Neural progenitor cell (in vitro differentiated cells): ENCODE measurements at regions not wholly inside any gene's neighbourhood (a gene's known extent, or its start where the extent isn't known, plus 50 kb on each side); places are given as distances from the start of the nearest gene placed in this dataset.
A peak's percentile ranks its signal among the peaks of the same experiment; 100 is the strongest.

Source experiments
- DNase-seq: peaks from one replicate; pipeline ENCODE4 v3.0.0-alpha.2; 2016; ENCODE audit warnings: low spot score
- H2AFZ ChIP-seq: fragments of 200-600 bp; sonication (generic); replicated peaks from 2 replicates; pipeline ENCODE4 v1.6.1; 2016; ENCODE audit warnings: antibody characterized with exemption
- H3F3A ChIP-seq: fragments of 200-600 bp; sonication (generic); 2 replicates; pipeline ENCODE4 v1.6.1; 2016; ENCODE audit warnings: antibody characterized with exemption, low read depth
- H3K27ac ChIP-seq: fragments of 200-600 bp; sonication (generic); 2 replicates; pipeline ENCODE4 v1.5.1; 2016; ENCODE audit warnings: mild to moderate bottlenecking
- H3K27me3 ChIP-seq: fragments of 200-600 bp; sonication (generic); 2 replicates; pipeline ENCODE4 v1.6.1; 2016; ENCODE audit warnings: mild to moderate bottlenecking, moderate library complexity
- H3K36me3 ChIP-seq: fragments of 200-600 bp; sonication (generic); 2 replicates; pipeline ENCODE4 v1.5.1; 2016
- H3K4me1 ChIP-seq: fragments of 200-600 bp; sonication (generic); 2 replicates; pipeline ENCODE4 v1.6.1; 2016; ENCODE audit warnings: mixed run types
- H3K4me2 ChIP-seq: fragments of 200-600 bp; sonication (generic); 2 replicates; pipeline ENCODE4 v1.6.1; 2016
- H3K4me3 ChIP-seq: fragments of 200-600 bp; sonication (generic); 2 replicates; pipeline ENCODE4 v1.5.1; 2016
- H3K79me2 ChIP-seq: fragments of 200-600 bp; sonication (generic); 2 replicates; pipeline ENCODE4 v1.6.1; 2016; ENCODE audit warnings: low read depth
- H3K9ac ChIP-seq: fragments of 200-600 bp; sonication (generic); 2 replicates; pipeline ENCODE4 v1.6.1; 2016
- H3K9me3 ChIP-seq: fragments of 200-600 bp; sonication (generic); 2 replicates; pipeline ENCODE4 v1.5.1; 2016; ENCODE audit warnings: low read depth
- H4K20me1 ChIP-seq: fragments of 200-600 bp; sonication (generic); 2 replicates; pipeline ENCODE4 v1.6.1; 2016; ENCODE audit warnings: low read depth
- H3K27ac Mint-ChIP-seq: 3 replicates; pipeline ENCODE4 v1.8.0; 2021; ENCODE audit warnings: mixed read lengths
- H3K27me3 Mint-ChIP-seq: 2 replicates; pipeline ENCODE4 v1.8.0; 2022; ENCODE audit warnings: low read depth, mild to moderate bottlenecking, inconsistent platforms, moderate library complexity, mixed read lengths; ENCODE audit not compliant: insufficient read depth
- H3K36me3 Mint-ChIP-seq: 3 replicates; pipeline ENCODE4 v1.8.0; 2021; ENCODE audit warnings: mixed read lengths
- H3K4me1 Mint-ChIP-seq: 3 replicates; pipeline ENCODE4 v1.8.0; 2021; ENCODE audit warnings: mixed read lengths
- H3K4me3 Mint-ChIP-seq: 3 replicates; pipeline ENCODE4 v1.8.0; 2021; ENCODE audit warnings: mild to moderate bottlenecking, moderate library complexity, mixed read lengths
- H3K9me3 Mint-ChIP-seq: 3 replicates; pipeline ENCODE4 v1.8.0; 2020; ENCODE audit warnings: mixed read lengths
- EZH2 ChIP-seq: fragments of 200-600 bp; sonication (generic); IDR thresholded peaks from 2 replicates; pipeline ENCODE4 v1.6.1; 2017; ENCODE audit warnings: antibody characterized with exemption, mild to moderate bottlenecking, moderate library complexity
- EZH2phosphoT487 ChIP-seq: fragments of 200-600 bp; sonication (generic); IDR thresholded peaks from 2 replicates; pipeline ENCODE4 v1.6.1; 2017; ENCODE audit warnings: antibody characterized with exemption
- TF ChIP-seq, protein P1 (sequence below): fragments of 200-600 bp; sonication (generic); IDR thresholded peaks from 2 replicates; pipeline ENCODE4 v1.5.1; 2017; ENCODE audit warnings: antibody characterized with exemption, mild to moderate bottlenecking

- H3F3A ChIP-seq = peaks cover 7% of the 10 kb centered on the region
- H2AFZ ChIP-seq = no peak overlapping the region
- no peaks in the 10 kb centered on the region for H3K9me3 ChIP-seq
- Mint-ChIP-seq H3K4me3 (no peak overlapping the region), H3K9me3 (no peaks in the 10 kb centered on the region), H3K27ac (no peak overlapping the region), H3K4me1 (no peaks in the 10 kb centered on the region), H3K27me3 (peaks cover 15% of the 10 kb centered on the region), H3K36me3 (no peaks in the 10 kb centered on the region)
- H3K4me1 ChIP-seq = no peaks in the 10 kb centered on the region
- no peak overlapping the region for H3K4me3 ChIP-seq
- TF ChIP-seq, protein P1, sequence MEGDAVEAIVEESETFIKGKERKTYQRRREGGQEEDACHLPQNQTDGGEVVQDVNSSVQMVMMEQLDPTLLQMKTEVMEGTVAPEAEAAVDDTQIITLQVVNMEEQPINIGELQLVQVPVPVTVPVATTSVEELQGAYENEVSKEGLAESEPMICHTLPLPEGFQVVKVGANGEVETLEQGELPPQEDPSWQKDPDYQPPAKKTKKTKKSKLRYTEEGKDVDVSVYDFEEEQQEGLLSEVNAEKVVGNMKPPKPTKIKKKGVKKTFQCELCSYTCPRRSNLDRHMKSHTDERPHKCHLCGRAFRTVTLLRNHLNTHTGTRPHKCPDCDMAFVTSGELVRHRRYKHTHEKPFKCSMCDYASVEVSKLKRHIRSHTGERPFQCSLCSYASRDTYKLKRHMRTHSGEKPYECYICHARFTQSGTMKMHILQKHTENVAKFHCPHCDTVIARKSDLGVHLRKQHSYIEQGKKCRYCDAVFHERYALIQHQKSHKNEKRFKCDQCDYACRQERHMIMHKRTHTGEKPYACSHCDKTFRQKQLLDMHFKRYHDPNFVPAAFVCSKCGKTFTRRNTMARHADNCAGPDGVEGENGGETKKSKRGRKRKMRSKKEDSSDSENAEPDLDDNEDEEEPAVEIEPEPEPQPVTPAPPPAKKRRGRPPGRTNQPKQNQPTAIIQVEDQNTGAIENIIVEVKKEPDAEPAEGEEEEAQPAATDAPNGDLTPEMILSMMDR = peak; percentile 68
- TF ChIP-seq EZH2 = no peak
- no peak overlapping the region for H3K4me2 ChIP-seq
- no peak overlapping the region for H3K9ac ChIP-seq
- H3K36me3 ChIP-seq = no peaks in the 10 kb centered on the region
- no peaks in the 10 kb centered on the region for H3K79me2 ChIP-seq
- H3K27me3 ChIP-seq = no peaks in the 10 kb centered on the region
- H4K20me1 ChIP-seq = no peaks in the 10 kb centered on the region
- peak; percentile 64 for DNase-seq
- H3K27ac ChIP-seq = no peak overlapping the region
Observed at GRCh38 chr1:17909634-17910033, 154.5 kb downstream of the ACTL8 start.

DNA sequence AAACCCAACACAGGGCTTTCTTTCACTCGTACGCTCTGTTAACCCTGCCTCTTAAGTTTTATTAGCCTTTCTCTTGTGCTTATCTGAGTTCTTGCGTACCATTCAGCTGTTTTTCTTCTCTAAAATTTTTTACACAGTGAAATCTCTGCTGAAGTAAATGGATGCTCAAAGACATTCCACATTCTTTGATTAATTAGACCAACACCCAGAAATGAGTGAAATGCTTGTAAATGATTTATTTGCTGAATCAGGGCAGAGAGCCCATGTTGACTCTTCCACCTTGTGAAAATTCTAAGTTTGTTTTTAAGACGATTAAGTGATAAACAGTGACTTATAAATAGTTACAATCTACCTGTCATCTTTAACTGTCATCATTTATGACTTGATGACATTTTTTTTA is 156.7 kb downstream of the ACTL8 start:
- Mint-ChIP-seq H3K9me3 (no peaks in the 10 kb centered on the region), H3K4me3 (no peak overlapping the region), H3K36me3 (no peaks in the 10 kb centered on the region), H3K27me3 (peaks cover 16% of the 10 kb centered on the region), H3K27ac (no peak overlapping the region), H3K4me1 (no peaks in the 10 kb centered on the region)
- Histone ChIP-seq H3K9me3 (no peaks in the 10 kb centered on the region), H3K36me3 (no peaks in the 10 kb centered on the region), H2AFZ (no peak overlapping the region), H4K20me1 (no peaks in the 10 kb centered on the region), H3K9ac (no peak overlapping the region), H3F3A (peaks cover 7% of the 10 kb centered on the region), H3K4me1 (no peaks in the 10 kb centered on the region), H3K27ac (no peak overlapping the region), H3K4me3 (no peak overlapping the region), H3K27me3 (peaks cover 15% of the 10 kb centered on the region), H3K4me2 (no peak overlapping the region), H3K79me2 (no peaks in the 10 kb centered on the region)
- no peak for DNase-seq
- TF ChIP-seq, protein P1 = no peak
- TF ChIP-seq EZH2phosphoT487 (no peak), EZH2 (no peak)

- TF ChIP-seq EZH2phosphoT487 = no peak
- TF ChIP-seq, protein P1 = no peak
- TF ChIP-seq EZH2 = no peak
Observed at GRCh38 chr1:17912491-17912890, 157.4 kb downstream of the ACTL8 start.

More at GRCh38 chr1:17912491-17912890, 157.4 kb downstream of the ACTL8 start:
- H3K79me2 ChIP-seq = no peaks in the 10 kb centered on the region
- H3F3A ChIP-seq = peaks cover 7% of the 10 kb centered on the region
- H4K20me1 ChIP-seq = no peaks in the 10 kb centered on the region
- DNase-seq = no peak
- H3K4me3 ChIP-seq = no peak overlapping the region
- H2AFZ ChIP-seq = no peak overlapping the region
- H3K9ac ChIP-seq = no peak overlapping the region
- H3K9me3 Mint-ChIP-seq = no peaks in the 10 kb centered on the region
- no peaks in the 10 kb centered on the region for H3K36me3 Mint-ChIP-seq
- H3K4me1 Mint-ChIP-seq = no peaks in the 10 kb centered on the region
- no peak overlapping the region for H3K4me2 ChIP-seq
- H3K36me3 ChIP-seq = no peaks in the 10 kb centered on the region
- peaks cover 20% of the 10 kb centered on the region for H3K27me3 Mint-ChIP-seq
- H3K4me3 Mint-ChIP-seq = no peak overlapping the region
- H3K27ac ChIP-seq = no peak overlapping the region
- H3K27ac Mint-ChIP-seq = no peak overlapping the region
- peaks cover 15% of the 10 kb centered on the region for H3K27me3 ChIP-seq
- H3K9me3 ChIP-seq = no peaks in the 10 kb centered on the region
- H3K4me1 ChIP-seq = no peaks in the 10 kb centered on the region
